ENCODE measurements at regions not wholly inside any gene's neighbourhood (a gene's known extent, or its start where the extent isn't known, plus 50 kb on each side); places are given as distances from the start of the nearest gene placed in this dataset.

GRCh38 chr6:132142308-132142707, 191.1 kb upstream of the CCN2 start:
- no peak for TF ChIP-seq YY1 (IDR thresholded peaks at IDR 0.05; ENCODE audit: low read depth)
- no peak for TF ChIP-seq NFIC (IDR thresholded peaks at IDR 0.05)
- TF ChIP-seq, protein P1, sequence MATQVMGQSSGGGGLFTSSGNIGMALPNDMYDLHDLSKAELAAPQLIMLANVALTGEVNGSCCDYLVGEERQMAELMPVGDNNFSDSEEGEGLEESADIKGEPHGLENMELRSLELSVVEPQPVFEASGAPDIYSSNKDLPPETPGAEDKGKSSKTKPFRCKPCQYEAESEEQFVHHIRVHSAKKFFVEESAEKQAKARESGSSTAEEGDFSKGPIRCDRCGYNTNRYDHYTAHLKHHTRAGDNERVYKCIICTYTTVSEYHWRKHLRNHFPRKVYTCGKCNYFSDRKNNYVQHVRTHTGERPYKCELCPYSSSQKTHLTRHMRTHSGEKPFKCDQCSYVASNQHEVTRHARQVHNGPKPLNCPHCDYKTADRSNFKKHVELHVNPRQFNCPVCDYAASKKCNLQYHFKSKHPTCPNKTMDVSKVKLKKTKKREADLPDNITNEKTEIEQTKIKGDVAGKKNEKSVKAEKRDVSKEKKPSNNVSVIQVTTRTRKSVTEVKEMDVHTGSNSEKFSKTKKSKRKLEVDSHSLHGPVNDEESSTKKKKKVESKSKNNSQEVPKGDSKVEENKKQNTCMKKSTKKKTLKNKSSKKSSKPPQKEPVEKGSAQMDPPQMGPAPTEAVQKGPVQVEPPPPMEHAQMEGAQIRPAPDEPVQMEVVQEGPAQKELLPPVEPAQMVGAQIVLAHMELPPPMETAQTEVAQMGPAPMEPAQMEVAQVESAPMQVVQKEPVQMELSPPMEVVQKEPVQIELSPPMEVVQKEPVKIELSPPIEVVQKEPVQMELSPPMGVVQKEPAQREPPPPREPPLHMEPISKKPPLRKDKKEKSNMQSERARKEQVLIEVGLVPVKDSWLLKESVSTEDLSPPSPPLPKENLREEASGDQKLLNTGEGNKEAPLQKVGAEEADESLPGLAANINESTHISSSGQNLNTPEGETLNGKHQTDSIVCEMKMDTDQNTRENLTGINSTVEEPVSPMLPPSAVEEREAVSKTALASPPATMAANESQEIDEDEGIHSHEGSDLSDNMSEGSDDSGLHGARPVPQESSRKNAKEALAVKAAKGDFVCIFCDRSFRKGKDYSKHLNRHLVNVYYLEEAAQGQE (IDR thresholded peaks at IDR 0.05; ENCODE audit: low read depth): no peak
- TF ChIP-seq RAD21 (IDR thresholded peaks at IDR 0.05; ENCODE audit: low read depth): no peak
- TF ChIP-seq TEAD4 (IDR thresholded peaks at IDR 0.05): no peak
- TF ChIP-seq TAF1 (IDR thresholded peaks at IDR 0.05; ENCODE audit: low read depth): no peak
- no peak for TF ChIP-seq FOXM1 (IDR thresholded peaks at IDR 0.05; ENCODE audit: borderline replicate concordance, low read depth)

All from Ishikawa (cell line).